ENCODE measurements at regions not wholly inside any gene's neighbourhood (a gene's known extent, or its start where the extent isn't known, plus 50 kb on each side); places are given as distances from the start of the nearest gene placed in this dataset.

DNA sequence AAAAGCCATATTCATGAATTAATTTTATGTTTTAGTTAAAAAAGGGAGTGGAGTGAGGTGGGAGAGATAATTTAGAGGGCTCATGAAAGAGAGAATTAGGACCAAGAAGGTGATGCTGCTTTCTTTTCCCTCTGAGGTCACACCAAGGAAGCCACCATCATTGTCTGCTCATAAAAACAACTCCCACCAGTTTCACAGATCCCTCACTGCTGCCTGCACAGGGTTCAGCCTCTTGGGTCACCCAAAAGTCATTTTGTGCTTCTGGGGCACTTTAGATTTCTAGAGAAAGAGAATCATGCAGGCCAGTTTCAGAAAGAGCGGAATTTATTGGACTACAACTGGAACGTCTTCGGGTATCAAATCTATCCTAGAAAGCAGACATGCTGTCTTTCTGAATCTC, 241.4 kb upstream of the EOMES start:
- H3K4me3 ChIP-seq = no peak overlapping the region
- Mint-ChIP-seq H3K4me1 (no peaks in the 10 kb centered on the region), H3K4me3 (no peak overlapping the region), H3K27ac (no peak overlapping the region), H3K27me3 (ENCODE audit: insufficient read depth, low read depth) (peaks cover 2% of the 10 kb centered on the region), H3K9me3 (peaks cover 3% of the 10 kb centered on the region), H3K36me3 (no peaks in the 10 kb centered on the region)
- no peaks in the 10 kb centered on the region for H3K27me3 ChIP-seq
- no peaks in the 10 kb centered on the region for H4K20me1 ChIP-seq (ENCODE audit: low read depth)
- H3K4me1 ChIP-seq = no peaks in the 10 kb centered on the region
- no peaks in the 10 kb centered on the region for H3K36me3 ChIP-seq
- no peaks in the 10 kb centered on the region for H3K9me3 ChIP-seq (ENCODE audit: low read depth)
- H3K27ac ChIP-seq = no peak overlapping the region
- no peaks in the 10 kb centered on the region for H3K79me2 ChIP-seq (ENCODE audit: low read depth)
- H3F3A ChIP-seq (ENCODE audit: low read depth) = no peaks in the 10 kb centered on the region
- no peak for DNase-seq (ENCODE audit: low spot score)
- no peak for TF ChIP-seq EZH2phosphoT487 (IDR thresholded peaks at IDR 0.05)
- TF ChIP-seq EZH2 (IDR thresholded peaks at IDR 0.05) = no peak
- no peak for TF ChIP-seq CTCF (IDR thresholded peaks at IDR 0.05)
- no peak overlapping the region for H3K9ac ChIP-seq
- no peak overlapping the region for H2AFZ ChIP-seq (replicated peaks)
- no peak overlapping the region for H3K4me2 ChIP-seq

DNA sequence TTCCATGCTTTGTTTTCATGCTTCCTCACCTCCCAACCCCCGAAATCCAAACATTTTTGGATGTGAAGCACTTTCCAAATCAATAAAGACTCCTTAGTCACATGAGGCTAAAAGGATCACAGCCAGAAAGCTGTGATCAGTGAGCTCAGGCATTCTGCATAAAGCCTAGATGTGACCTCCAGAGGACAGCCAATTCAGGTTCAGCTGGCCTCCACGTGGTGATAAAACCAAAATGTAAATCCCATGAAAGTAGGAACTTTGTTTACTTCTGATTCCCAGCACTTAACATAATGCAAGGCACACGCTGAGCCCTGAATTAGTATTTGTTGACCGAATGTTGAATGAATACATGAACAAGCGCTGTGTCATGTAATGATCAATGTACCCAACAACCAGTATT, 249.5 kb upstream of the EOMES start:
- no peak for TF ChIP-seq CTCF (IDR thresholded peaks at IDR 0.05)
- TF ChIP-seq EZH2phosphoT487 (IDR thresholded peaks at IDR 0.05) = no peak
- no peak for TF ChIP-seq EZH2 (IDR thresholded peaks at IDR 0.05)
- H3K36me3 Mint-ChIP-seq = no peaks in the 10 kb centered on the region
- no peaks in the 10 kb centered on the region for H3K4me1 Mint-ChIP-seq
- H3K27me3 Mint-ChIP-seq (ENCODE audit: insufficient read depth, low read depth) = no peaks in the 10 kb centered on the region
- Histone ChIP-seq H3K79me2 (ENCODE audit: low read depth) (no peaks in the 10 kb centered on the region), H2AFZ (replicated peaks) (no peak overlapping the region), H3K4me1 (peaks cover 9% of the 10 kb centered on the region), H4K20me1 (ENCODE audit: low read depth) (no peaks in the 10 kb centered on the region), H3K36me3 (no peaks in the 10 kb centered on the region), H3K9me3 (ENCODE audit: low read depth) (no peaks in the 10 kb centered on the region), H3K27me3 (no peaks in the 10 kb centered on the region), H3K4me3 (no peak overlapping the region), H3K9ac (no peak overlapping the region), H3K27ac (no peak overlapping the region), H3F3A (ENCODE audit: low read depth) (no peaks in the 10 kb centered on the region), H3K4me2 (peak overlapping the region; percentile 6)
- DNase-seq (ENCODE audit: low spot score) = peak; percentile 19
- no peak overlapping the region for H3K27ac Mint-ChIP-seq
- no peaks in the 10 kb centered on the region for H3K9me3 Mint-ChIP-seq
- H3K4me3 Mint-ChIP-seq = no peak overlapping the region

- H3K9me3 Mint-ChIP-seq = no peaks in the 10 kb centered on the region
- no peak overlapping the region for H3K4me3 ChIP-seq
- H4K20me1 ChIP-seq (ENCODE audit: low read depth) = no peaks in the 10 kb centered on the region
- H3K36me3 Mint-ChIP-seq = no peaks in the 10 kb centered on the region
- H2AFZ ChIP-seq (replicated peaks) = no peak overlapping the region
- no peaks in the 10 kb centered on the region for H3K36me3 ChIP-seq
- H3K79me2 ChIP-seq (ENCODE audit: low read depth) = no peaks in the 10 kb centered on the region
- no peak overlapping the region for H3K4me3 Mint-ChIP-seq
- H3K27me3 Mint-ChIP-seq (ENCODE audit: insufficient read depth, low read depth) = no peaks in the 10 kb centered on the region
- H3K27ac Mint-ChIP-seq = no peak overlapping the region
- H3F3A ChIP-seq (ENCODE audit: low read depth) = no peaks in the 10 kb centered on the region
- no peak overlapping the region for H3K4me2 ChIP-seq
- H3K4me1 ChIP-seq = no peaks in the 10 kb centered on the region
- no peaks in the 10 kb centered on the region for H3K4me1 Mint-ChIP-seq
- no peaks in the 10 kb centered on the region for H3K9me3 ChIP-seq (ENCODE audit: low read depth)
- TF ChIP-seq EZH2 (IDR thresholded peaks at IDR 0.05) = no peak
- TF ChIP-seq CTCF (IDR thresholded peaks at IDR 0.05) = no peak
- no peak for TF ChIP-seq EZH2phosphoT487 (IDR thresholded peaks at IDR 0.05)
- no peak overlapping the region for H3K27ac ChIP-seq
- no peak overlapping the region for H3K9ac ChIP-seq
- H3K27me3 ChIP-seq = no peaks in the 10 kb centered on the region
- DNase-seq (ENCODE audit: low spot score) = no peak
Measured at GRCh38 chr3:27976933-27977332, 254.8 kb upstream of the EOMES start.

GRCh38 chr3:27978440-27978839, 256.3 kb upstream of the EOMES start:
- no peak overlapping the region for H3K4me3 ChIP-seq
- no peaks in the 10 kb centered on the region for H3K36me3 Mint-ChIP-seq
- H3K9me3 ChIP-seq (ENCODE audit: low read depth) = no peaks in the 10 kb centered on the region
- H3K36me3 ChIP-seq = no peaks in the 10 kb centered on the region
- no peak for DNase-seq (ENCODE audit: low spot score)
- no peaks in the 10 kb centered on the region for H3K27me3 ChIP-seq
- no peak overlapping the region for H3K4me2 ChIP-seq
- no peaks in the 10 kb centered on the region for H3K4me1 ChIP-seq
- H4K20me1 ChIP-seq (ENCODE audit: low read depth) = no peaks in the 10 kb centered on the region
- TF ChIP-seq EZH2phosphoT487 (IDR thresholded peaks at IDR 0.05) (no peak), EZH2 (IDR thresholded peaks at IDR 0.05) (no peak), CTCF (IDR thresholded peaks at IDR 0.05) (no peak)
- H3K9me3 Mint-ChIP-seq = no peaks in the 10 kb centered on the region
- H3K4me3 Mint-ChIP-seq = no peak overlapping the region
- H3K79me2 ChIP-seq (ENCODE audit: low read depth) = no peaks in the 10 kb centered on the region
- no peak overlapping the region for H3K9ac ChIP-seq
- no peak overlapping the region for H3K27ac Mint-ChIP-seq
- H3K27ac ChIP-seq = no peak overlapping the region
- H3F3A ChIP-seq (ENCODE audit: low read depth) = no peaks in the 10 kb centered on the region
- no peak overlapping the region for H2AFZ ChIP-seq (replicated peaks)
- no peaks in the 10 kb centered on the region for H3K27me3 Mint-ChIP-seq (ENCODE audit: insufficient read depth, low read depth)
- H3K4me1 Mint-ChIP-seq = no peaks in the 10 kb centered on the region
